GM19468 (cell line): ENCODE measurements at regions not wholly inside any gene's neighbourhood (a gene's known extent, or its start where the extent isn't known, plus 50 kb on each side); places are given as distances from the start of the nearest gene placed in this dataset.
A peak's percentile ranks its signal among the peaks of the same experiment; 100 is the strongest.

Experiments
- ATAC-seq: cut with Tn5 transposase; IDR thresholded peaks from one replicate; pipeline ENCODE4 v1.9.1; 2021; ENCODE audit warnings: mild to moderate bottlenecking, moderate library complexity, moderate number of reproducible peaks; ENCODE audit not compliant: unreplicated experiment; ENCODE audit errors: extremely low read depth

GRCh38 chr2:164046040-164046439 is 310.2 kb upstream of the FIGN start:
- no peak for ATAC-seq

DNA sequence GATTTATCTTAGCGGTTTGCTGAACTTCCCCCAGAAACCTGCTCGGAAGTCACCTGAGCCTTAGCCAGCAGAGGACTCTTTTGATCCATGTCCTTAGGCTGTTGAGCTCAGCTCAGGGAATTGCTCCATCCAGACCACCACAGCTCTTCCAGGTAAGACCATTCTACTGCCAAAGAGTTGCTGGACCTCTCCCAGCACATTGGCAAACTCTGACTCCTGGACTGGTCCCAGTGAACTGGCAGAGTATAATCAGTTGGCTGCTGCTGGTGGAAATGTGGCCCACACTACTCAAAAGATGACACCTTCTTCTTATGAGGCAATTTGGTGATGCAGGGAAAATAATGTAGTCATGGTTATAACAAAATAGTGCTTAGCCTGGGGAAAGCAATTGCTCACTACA is 308.8 kb upstream of the FIGN start:
- ATAC-seq = no peak

- no peak for ATAC-seq
Observed at GRCh38 chr2:164039270-164039669, 303.5 kb upstream of the FIGN start.

DNA sequence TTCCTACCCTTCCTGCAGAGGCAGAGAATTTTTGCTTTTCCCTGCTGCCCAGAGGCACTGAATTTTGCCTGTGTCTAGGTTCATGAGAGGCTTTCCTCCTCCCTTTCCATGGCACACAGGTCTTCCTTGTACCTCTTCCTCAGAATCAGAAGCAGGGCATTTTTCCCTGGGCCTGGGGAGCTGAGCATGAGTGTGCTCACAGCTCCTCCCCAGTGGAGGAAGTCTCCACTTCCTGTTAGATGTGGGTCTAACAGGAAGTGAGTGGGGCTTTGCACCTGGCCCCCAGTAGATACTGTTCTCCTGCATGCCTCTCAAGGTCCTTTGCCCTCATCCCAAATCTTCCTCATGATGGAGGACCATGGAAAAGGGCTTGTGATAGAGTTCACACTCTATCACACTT is 297.2 kb upstream of the FIGN start:
- ATAC-seq = no peak

DNA sequence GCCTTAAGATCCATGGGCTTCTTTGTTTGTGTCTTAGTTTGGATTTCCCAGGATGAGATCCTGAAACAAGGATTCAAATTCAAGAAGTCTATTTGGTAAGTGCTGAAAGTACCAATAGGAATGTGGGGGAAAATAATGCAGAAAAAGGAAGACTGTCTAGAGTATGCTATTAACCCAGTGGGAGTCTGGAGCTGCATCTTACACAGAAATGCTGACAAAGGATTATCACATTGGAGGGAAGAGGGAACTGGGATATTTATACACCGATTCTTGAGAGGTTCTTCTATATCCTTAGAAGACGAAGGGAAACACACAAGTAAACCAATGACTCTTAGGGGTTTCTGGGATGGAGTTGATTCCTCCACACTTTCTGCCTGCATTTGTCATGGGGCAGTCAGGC is 294.8 kb upstream of the FIGN start:
- no peak for ATAC-seq

- no peak for ATAC-seq
Observed at GRCh38 chr2:164028814-164029534, 293.2 kb upstream of the FIGN start.

GRCh38 chr2:164024396-164024795 is 288.6 kb upstream of the FIGN start:
- no peak for ATAC-seq

GRCh38 chr2:164023896-164024295 is 288.1 kb upstream of the FIGN start:
- no peak for ATAC-seq

GRCh38 chr2:164015328-164016123 is 279.7 kb upstream of the FIGN start:
- peak; percentile 97 for ATAC-seq

DNA sequence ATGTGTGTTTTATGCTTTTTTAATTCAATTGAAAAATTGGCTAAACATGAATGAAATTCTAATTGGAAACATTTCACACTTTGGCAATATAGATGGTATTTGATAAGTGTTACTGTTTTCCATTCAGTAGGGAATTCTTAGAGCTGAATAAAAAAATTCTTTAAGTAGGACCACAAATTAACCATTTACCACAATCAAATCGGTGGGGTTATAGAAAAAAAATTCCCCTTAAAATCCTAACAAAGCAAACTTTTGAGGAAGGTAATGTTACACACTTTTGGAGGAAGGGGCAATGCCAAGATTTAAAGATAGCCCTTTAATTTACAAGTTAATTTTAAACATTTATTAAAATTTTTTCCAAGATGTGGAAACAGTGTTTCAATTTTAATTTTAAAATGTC is 279.0 kb upstream of the FIGN start:
- no peak for ATAC-seq

- no peak for ATAC-seq
Observed at GRCh38 chr2:164014068-164014731, 278.4 kb upstream of the FIGN start.

- no peak for ATAC-seq
Observed at GRCh38 chr2:164012581-164012980, 276.8 kb upstream of the FIGN start.

- no peak for ATAC-seq
Observed at GRCh38 chr2:164009756-164010337, 274.0 kb upstream of the FIGN start.

DNA sequence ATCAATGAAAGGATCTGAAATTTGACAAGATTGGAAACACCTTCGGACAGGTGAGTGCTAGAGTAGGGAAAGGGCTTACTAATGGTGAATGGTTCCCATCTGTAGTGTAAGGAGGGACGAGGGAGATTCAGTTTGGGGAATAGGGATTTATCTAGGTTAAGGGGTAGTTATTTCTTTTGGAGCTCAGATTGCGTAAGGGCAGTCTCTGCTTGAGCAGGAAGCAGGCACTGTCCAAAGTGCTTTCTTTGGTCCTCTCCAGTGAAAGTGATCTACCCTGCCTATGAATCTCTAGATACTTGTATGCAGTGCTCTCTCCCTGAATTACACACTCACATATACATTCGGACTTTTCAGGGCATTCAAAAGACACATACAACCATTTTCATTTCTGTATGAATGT is 272.9 kb upstream of the FIGN start:
- ATAC-seq = no peak

DNA sequence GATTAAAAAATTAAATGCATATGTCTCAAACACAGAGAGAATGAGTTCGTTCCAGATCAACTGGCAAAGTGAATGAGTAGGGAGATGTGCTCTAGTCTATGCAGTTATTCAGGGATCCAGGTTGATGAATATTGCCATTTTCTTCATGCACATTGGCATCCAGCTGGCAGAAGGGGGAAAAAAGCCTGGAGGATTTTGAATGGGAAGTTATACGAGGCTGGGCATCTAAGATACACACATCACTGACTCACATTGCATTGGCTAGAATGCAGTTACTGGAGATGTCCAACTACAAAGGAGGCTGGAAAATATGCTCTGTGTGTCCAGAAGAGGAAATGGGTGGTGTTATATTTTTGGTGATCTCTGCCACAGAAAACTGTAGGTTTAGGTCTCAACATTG is 270.9 kb upstream of the FIGN start:
- no peak for ATAC-seq

- ATAC-seq = no peak
Observed at GRCh38 chr2:164000176-164000575, 264.4 kb upstream of the FIGN start.

- no peak for ATAC-seq
Observed at GRCh38 chr2:163997466-163997865, 261.7 kb upstream of the FIGN start.

- ATAC-seq = no peak
Observed at GRCh38 chr2:163990541-163990940, 254.7 kb upstream of the FIGN start.

GRCh38 chr2:163990101-163990500 is 254.3 kb upstream of the FIGN start:
- ATAC-seq = no peak

DNA sequence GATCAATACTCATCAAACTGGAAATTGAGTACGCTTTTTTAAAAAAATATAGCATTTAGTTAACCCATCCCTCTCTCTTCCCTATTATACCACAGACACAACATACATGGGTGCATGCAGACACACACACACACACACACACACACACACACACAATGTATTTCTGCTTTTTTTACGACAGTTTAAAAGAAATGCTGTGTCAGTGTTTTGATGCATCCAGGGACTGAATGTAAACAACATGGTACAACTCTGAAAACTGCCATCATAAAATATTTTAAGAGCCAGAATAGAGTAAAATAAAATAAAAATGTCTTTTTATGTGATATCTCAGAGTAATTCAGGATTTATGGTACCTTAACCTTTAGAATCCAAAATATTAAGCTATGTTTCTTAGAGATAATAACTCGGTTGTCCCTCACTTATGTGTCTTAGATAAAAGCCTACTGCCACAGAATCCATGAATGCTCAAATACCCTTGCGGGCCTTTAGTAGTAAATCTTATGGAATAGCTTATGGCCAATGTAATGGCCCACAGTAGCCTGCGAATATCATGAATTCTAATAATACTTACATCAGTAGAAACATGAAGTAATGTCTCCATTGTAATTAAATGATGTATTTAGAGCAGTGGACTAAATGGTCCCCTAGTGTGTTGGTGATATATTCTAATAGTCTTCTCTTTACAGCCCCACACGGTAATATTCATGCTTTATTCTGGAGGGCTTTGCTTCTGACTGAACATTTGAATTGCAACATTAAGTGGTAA is 251.6 kb upstream of the FIGN start:
- ATAC-seq = no peak
